ELF-1 (cell line): ENCODE measurements at regions not wholly inside any gene's neighbourhood (a gene's known extent, or its start where the extent isn't known, plus 50 kb on each side); places are given as distances from the start of the nearest gene placed in this dataset.
"Not testable (repeated sequence)": the region's sequence is repeated elsewhere in the genome, so short reads cannot be mapped to it uniquely, and the experiment has no call there.

Experiments used
- DNase-seq: peaks from one replicate; pipeline ENCODE4 v3.0.0-alpha.2; 2016; ENCODE audit warnings: low read depth, low spot score

- DNase-seq, result no peak
Measured at GRCh38 chr2:176763130-176763529, 449.5 kb upstream of the HNRNPA3 start.

- peak; percentile 61 for DNase-seq
Measured at GRCh38 chr2:176763851-176764404, 448.7 kb upstream of the HNRNPA3 start.

GRCh38 chr2:176764921-176765320, 447.7 kb upstream of the HNRNPA3 start:
- DNase-seq, result no peak

- DNase-seq, result no peak
Measured at GRCh38 chr2:176766005-176766404, 446.6 kb upstream of the HNRNPA3 start.

- DNase-seq, result no peak
Measured at GRCh38 chr2:176768185-176768584, 444.4 kb upstream of the HNRNPA3 start.

- no peak for DNase-seq
Measured at GRCh38 chr2:176769021-176769420, 443.6 kb upstream of the HNRNPA3 start.

- no peak for DNase-seq
Measured at GRCh38 chr2:176769499-176770370, 442.9 kb upstream of the HNRNPA3 start.

- no peak for DNase-seq
Measured at GRCh38 chr2:176772816-176773215, 439.8 kb upstream of the HNRNPA3 start.

- DNase-seq, result no peak
Measured at GRCh38 chr2:176774766-176775451, 437.7 kb upstream of the HNRNPA3 start.

- DNase-seq, result no peak
Measured at GRCh38 chr2:176777262-176777661, 435.3 kb upstream of the HNRNPA3 start.

- no peak for DNase-seq
Measured at GRCh38 chr2:176779917-176780316, 432.7 kb upstream of the HNRNPA3 start.

- no peak for DNase-seq
Measured at GRCh38 chr2:176780348-176780747, 432.2 kb upstream of the HNRNPA3 start.

GRCh38 chr2:176781570-176782217, 430.9 kb upstream of the HNRNPA3 start:
- DNase-seq, result no peak

GRCh38 chr2:176784633-176785200, 427.9 kb upstream of the HNRNPA3 start:
- DNase-seq, result no peak

GRCh38 chr2:176789751-176790150, 422.8 kb upstream of the HNRNPA3 start:
- no peak for DNase-seq

GRCh38 chr2:176790468-176790867, 422.1 kb upstream of the HNRNPA3 start:
- no peak for DNase-seq

- DNase-seq, result no peak
Measured at GRCh38 chr2:176793792-176794191, 418.8 kb upstream of the HNRNPA3 start.

GRCh38 chr2:176794392-176794791, 418.2 kb upstream of the HNRNPA3 start:
- no peak for DNase-seq

- DNase-seq, result no peak
Measured at GRCh38 chr2:176795823-176796222, 416.8 kb upstream of the HNRNPA3 start.

GRCh38 chr2:176796677-176797076, 415.9 kb upstream of the HNRNPA3 start:
- not testable (repeated sequence) for DNase-seq

GRCh38 chr2:176804392-176804791, 408.2 kb upstream of the HNRNPA3 start:
- no peak for DNase-seq

GRCh38 chr2:176805345-176805744, 407.2 kb upstream of the HNRNPA3 start:
- no peak for DNase-seq
